ENCODE measurements at regions not wholly inside any gene's neighbourhood (a gene's known extent, or its start where the extent isn't known, plus 50 kb on each side); places are given as distances from the start of the nearest gene placed in this dataset.

GRCh38 chr2:8575834-8576423 lies 105.9 kb upstream of the ID2 start:
- DNase-seq, result no peak

GRCh38 chr2:8576525-8577167 lies 105.2 kb upstream of the ID2 start:
- DNase-seq, result peak; percentile 36

- DNase-seq, result no peak
Measured at GRCh38 chr2:8577573-8577972, 104.3 kb upstream of the ID2 start.

GRCh38 chr2:8578335-8579244 lies 103.3 kb upstream of the ID2 start:
- DNase-seq, result no peak

GRCh38 chr2:8579485-8580085 lies 102.3 kb upstream of the ID2 start:
- DNase-seq, result no peak

GRCh38 chr2:8580316-8581233 lies 101.3 kb upstream of the ID2 start:
- no peak for DNase-seq

GRCh38 chr2:8581234-8581561 lies 100.7 kb upstream of the ID2 start:
- no peak for DNase-seq

GRCh38 chr2:8581601-8582041 lies 100.2 kb upstream of the ID2 start:
- DNase-seq, result no peak

GRCh38 chr2:8582191-8582590 lies 99.7 kb upstream of the ID2 start:
- no peak for DNase-seq

- DNase-seq, result no peak
Measured at GRCh38 chr2:8582651-8583399, 99.0 kb upstream of the ID2 start.

GRCh38 chr2:8583400-8584173 lies 98.3 kb upstream of the ID2 start:
- peak; percentile 66 for DNase-seq

- DNase-seq, result no peak
Measured at GRCh38 chr2:8584174-8585066, 97.4 kb upstream of the ID2 start.

GRCh38 chr2:8586457-8587051 lies 95.3 kb upstream of the ID2 start:
- no peak for DNase-seq

GRCh38 chr2:8587251-8587791 lies 94.5 kb upstream of the ID2 start:
- no peak for DNase-seq

GRCh38 chr2:8587920-8588830 lies 93.7 kb upstream of the ID2 start:
- peak; percentile 62 for DNase-seq

- no peak for DNase-seq
Measured at GRCh38 chr2:8588831-8589191, 93.0 kb upstream of the ID2 start.

GRCh38 chr2:8589721-8590120 lies 92.1 kb upstream of the ID2 start:
- DNase-seq, result no peak

GRCh38 chr2:8590938-8591337 lies 90.9 kb upstream of the ID2 start:
- DNase-seq, result no peak

All from activated CD4-positive, alpha-beta T cell treated with anti-CD3 and anti-CD28 coated beads, Interleukin-2, amount 50 U/mL, for 16 hours (primary cell).